GM19240 (cell line): ENCODE measurements at regions not wholly inside any gene's neighbourhood (a gene's known extent, or its start where the extent isn't known, plus 50 kb on each side); places are given as distances from the start of the nearest gene placed in this dataset.

Experiments
- DNase-seq: peaks from one replicate; pipeline ENCODE4 v3.0.0; 2011; ENCODE audit warnings: low spot score; ENCODE audit not compliant: insufficient read length

GRCh38 chr10:131625041-131625440 is 275.8 kb upstream of the PPP2R2D start:
- DNase-seq = no peak

GRCh38 chr10:131626274-131626673 is 274.5 kb upstream of the PPP2R2D start:
- DNase-seq = no peak

GRCh38 chr10:131629026-131629770 is 271.6 kb upstream of the PPP2R2D start:
- DNase-seq = no peak

- no peak for DNase-seq
Observed at GRCh38 chr10:131630772-131631258, 270.0 kb upstream of the PPP2R2D start.

GRCh38 chr10:131631619-131632018 is 269.2 kb upstream of the PPP2R2D start:
- DNase-seq = no peak

- no peak for DNase-seq
Observed at GRCh38 chr10:131635564-131636015, 265.2 kb upstream of the PPP2R2D start.

- no peak for DNase-seq
Observed at GRCh38 chr10:131636116-131636515, 264.7 kb upstream of the PPP2R2D start.

GRCh38 chr10:131636841-131637724 is 263.7 kb upstream of the PPP2R2D start:
- no peak for DNase-seq

GRCh38 chr10:131638049-131638879 is 262.5 kb upstream of the PPP2R2D start:
- DNase-seq = no peak

- DNase-seq = no peak
Observed at GRCh38 chr10:131638880-131639278, 261.9 kb upstream of the PPP2R2D start.

- no peak for DNase-seq
Observed at GRCh38 chr10:131640045-131640644, 260.7 kb upstream of the PPP2R2D start.

GRCh38 chr10:131641231-131641630 is 259.6 kb upstream of the PPP2R2D start:
- peak; percentile 41 for DNase-seq

GRCh38 chr10:131641898-131642297 is 258.9 kb upstream of the PPP2R2D start:
- DNase-seq = no peak

GRCh38 chr10:131642966-131643365 is 257.8 kb upstream of the PPP2R2D start:
- DNase-seq = no peak

- DNase-seq = no peak
Observed at GRCh38 chr10:131644289-131644688, 256.5 kb upstream of the PPP2R2D start.

- no peak for DNase-seq
Observed at GRCh38 chr10:131644864-131645658, 255.7 kb upstream of the PPP2R2D start.

GRCh38 chr10:131645756-131646155 is 255.1 kb upstream of the PPP2R2D start:
- DNase-seq = no peak

GRCh38 chr10:131646551-131647525 is 254.0 kb upstream of the PPP2R2D start:
- no peak for DNase-seq

GRCh38 chr10:131647789-131648188 is 253.0 kb upstream of the PPP2R2D start:
- no peak for DNase-seq
